BLaER1 treated with 17β-estradiol and CSF1 and Interleukin-3, amounts not matched to agents 10 nM and 100 nM (cell line): ENCODE measurements at regions not wholly inside any gene's neighbourhood (a gene's known extent, or its start where the extent isn't known, plus 50 kb on each side); places are given as distances from the start of the nearest gene placed in this dataset.

Experiments
- H3K27ac ChIP-seq, 11 experiments: shearing (Covaris generic); formaldehyde crosslinking; 2 replicates each; pipeline ENCODE4 v1.8.1; 2022
- H3K27me3 ChIP-seq, 11 experiments: shearing (Covaris generic); formaldehyde crosslinking; 2 replicates each; pipeline ENCODE4 v1.8.1; 2022
- H3K36me3 ChIP-seq, 11 experiments: shearing (Covaris generic); formaldehyde crosslinking; 2 replicates each; pipeline ENCODE4 v1.8.1; 2022
- H3K4me1 ChIP-seq, 10 experiments: shearing (Covaris generic); formaldehyde crosslinking; 2 replicates each; pipeline ENCODE4 v1.8.1; 2022
- H3K4me2 ChIP-seq, 11 experiments: shearing (Covaris generic); formaldehyde crosslinking; 2 replicates each; pipeline ENCODE4 v1.8.1; 2022
- H3K4me3 ChIP-seq, 10 experiments: shearing (Covaris generic); formaldehyde crosslinking; 2 replicates each; pipeline ENCODE4 v1.8.1; 2022
- H3K9ac ChIP-seq, 11 experiments: shearing (Covaris generic); formaldehyde crosslinking; 2 replicates each; pipeline ENCODE4 v1.8.1; 2022
- H3K9me3 ChIP-seq, 11 experiments: shearing (Covaris generic); formaldehyde crosslinking; replicated peaks in 1 of 11; 2 replicates each; pipeline ENCODE4 v1.8.1; 2022
- H4K20me1 ChIP-seq, 11 experiments: shearing (Covaris generic); formaldehyde crosslinking; 2 replicates each; pipeline ENCODE4 v1.8.1; 2022
- Cebpa-rat ChIP-seq, 11 experiments: shearing (Covaris generic); IDR thresholded peaks; 2 replicates each; pipeline ENCODE4 v1.8.1; 2022

GRCh38 chr3:178458313-178459037, 77.8 kb upstream of the KCNMB2 start:
- peaks cover 0 to 6% (median 0%) of the 10 kb centered on the region in 11 experiments; a peak in 2 of 22 replicates for H3K9me3 ChIP-seq
- H3K27me3 ChIP-seq, result no peaks in the 10 kb centered on the region

GRCh38 chr3:178459038-178459410, 77.2 kb upstream of the KCNMB2 start:
- Histone ChIP-seq H3K4me1 (no peaks in the 10 kb centered on the region), H3K36me3 (no peaks in the 10 kb centered on the region), H4K20me1 (no peaks in the 10 kb centered on the region), H3K4me3 (no peak overlapping the region), H3K27ac (no peak overlapping the region), H3K27me3 (no peaks in the 10 kb centered on the region), H3K9ac (no peak overlapping the region), H3K4me2 (no peak overlapping the region), H3K9me3 (peaks cover 0 to 6% (median 0%) of the 10 kb centered on the region in 11 experiments; a peak in 2 of 22 replicates)
- no peak for TF ChIP-seq Cebpa-rat (IDR thresholded peaks at IDR 0.05)

More at GRCh38 chr3:178458313-178459037, 77.8 kb upstream of the KCNMB2 start:
- no peak overlapping the region for H3K27ac ChIP-seq
- TF ChIP-seq Cebpa-rat (IDR thresholded peaks at IDR 0.05), result no peak
- no peaks in the 10 kb centered on the region for H3K4me1 ChIP-seq
- H3K4me3 ChIP-seq, result no peak overlapping the region
- H3K36me3 ChIP-seq, result no peaks in the 10 kb centered on the region
- no peaks in the 10 kb centered on the region for H4K20me1 ChIP-seq
- H3K4me2 ChIP-seq, result no peak overlapping the region
- H3K9ac ChIP-seq, result no peak overlapping the region

GRCh38 chr3:178465260-178466180, 70.7 kb upstream of the KCNMB2 start:
- no peak overlapping the region for H3K4me2 ChIP-seq
- H3K9me3 ChIP-seq, result peaks cover 0 to 6% (median 0%) of the 10 kb centered on the region in 11 experiments; a peak in 2 of 22 replicates
- no peaks in the 10 kb centered on the region for H3K27me3 ChIP-seq
- H3K4me1 ChIP-seq, result 0 out of 20 replicates have a peak, but pooled peaks cover 0 to 6% (median 0%) of the 10 kb centered on the region in 10 experiments
- H3K36me3 ChIP-seq, result no peaks in the 10 kb centered on the region
- H4K20me1 ChIP-seq, result no peaks in the 10 kb centered on the region
- H3K27ac ChIP-seq, result no peak overlapping the region
- no peak overlapping the region for H3K9ac ChIP-seq
- no peak for TF ChIP-seq Cebpa-rat (IDR thresholded peaks at IDR 0.05)
- H3K4me3 ChIP-seq, result no peak overlapping the region

DNA sequence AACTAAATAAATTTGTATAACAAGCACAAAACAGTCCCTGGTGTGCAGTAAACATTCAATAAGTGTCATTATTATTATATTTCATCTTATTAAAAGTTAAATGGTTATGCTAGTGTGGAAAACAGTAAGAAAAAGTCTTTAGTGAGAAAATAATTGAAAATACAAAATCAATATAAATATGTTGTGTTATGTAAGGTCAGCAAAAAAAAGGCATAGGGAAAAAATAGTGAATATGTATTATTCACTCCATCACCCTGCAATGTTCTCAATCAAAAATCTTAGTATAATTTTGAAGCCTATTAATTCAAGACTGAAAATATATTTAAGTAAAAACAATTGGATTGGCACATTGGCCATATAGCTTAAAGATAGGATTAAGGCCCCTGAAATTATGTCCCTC, 63.3 kb upstream of the KCNMB2 start:
- Histone ChIP-seq H3K9me3 (no peaks in the 10 kb centered on the region), H4K20me1 (no peaks in the 10 kb centered on the region), H3K36me3 (no peaks in the 10 kb centered on the region), H3K9ac (no peak overlapping the region), H3K27me3 (no peaks in the 10 kb centered on the region), H3K4me2 (no peak overlapping the region), H3K4me1 (no peaks in the 10 kb centered on the region), H3K27ac (no peak overlapping the region), H3K4me3 (no peak overlapping the region)
- no peak for TF ChIP-seq Cebpa-rat (IDR thresholded peaks at IDR 0.05)

DNA sequence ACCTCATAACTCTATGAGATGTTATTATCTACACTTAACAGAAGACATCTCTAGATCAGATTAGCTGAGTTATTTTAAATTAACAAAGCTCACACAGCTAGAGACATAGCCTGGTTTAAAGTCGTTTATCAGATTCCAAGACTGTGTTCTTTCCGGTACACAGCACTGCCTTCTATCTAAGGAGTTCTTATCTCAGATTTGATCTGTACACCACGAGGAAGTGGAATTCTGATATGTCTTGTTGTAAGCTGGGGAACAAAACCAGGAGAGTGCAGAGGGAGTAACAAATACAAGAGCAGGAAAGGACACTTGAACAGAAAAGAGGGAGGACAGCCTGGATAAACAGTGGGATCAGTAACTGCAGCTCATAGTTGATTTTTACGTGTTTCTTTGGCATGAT, 61.7 kb upstream of the KCNMB2 start:
- Histone ChIP-seq H3K27ac (no peak overlapping the region), H3K36me3 (no peaks in the 10 kb centered on the region), H4K20me1 (no peaks in the 10 kb centered on the region), H3K27me3 (no peaks in the 10 kb centered on the region), H3K4me3 (no peak overlapping the region), H3K4me1 (no peaks in the 10 kb centered on the region), H3K9ac (no peak overlapping the region), H3K4me2 (no peak overlapping the region), H3K9me3 (no peaks in the 10 kb centered on the region)
- TF ChIP-seq Cebpa-rat (IDR thresholded peaks at IDR 0.05), result no peak

GRCh38 chr3:178475062-178475461, 61.2 kb upstream of the KCNMB2 start:
- no peak overlapping the region for H3K4me3 ChIP-seq
- H3K36me3 ChIP-seq, result no peaks in the 10 kb centered on the region
- H3K9me3 ChIP-seq, result no peaks in the 10 kb centered on the region
- TF ChIP-seq Cebpa-rat (IDR thresholded peaks at IDR 0.05), result no peak
- no peaks in the 10 kb centered on the region for H4K20me1 ChIP-seq
- H3K4me1 ChIP-seq, result no peaks in the 10 kb centered on the region
- no peak overlapping the region for H3K4me2 ChIP-seq
- H3K27ac ChIP-seq, result no peak overlapping the region
- H3K27me3 ChIP-seq, result no peaks in the 10 kb centered on the region
- H3K9ac ChIP-seq, result no peak overlapping the region

DNA sequence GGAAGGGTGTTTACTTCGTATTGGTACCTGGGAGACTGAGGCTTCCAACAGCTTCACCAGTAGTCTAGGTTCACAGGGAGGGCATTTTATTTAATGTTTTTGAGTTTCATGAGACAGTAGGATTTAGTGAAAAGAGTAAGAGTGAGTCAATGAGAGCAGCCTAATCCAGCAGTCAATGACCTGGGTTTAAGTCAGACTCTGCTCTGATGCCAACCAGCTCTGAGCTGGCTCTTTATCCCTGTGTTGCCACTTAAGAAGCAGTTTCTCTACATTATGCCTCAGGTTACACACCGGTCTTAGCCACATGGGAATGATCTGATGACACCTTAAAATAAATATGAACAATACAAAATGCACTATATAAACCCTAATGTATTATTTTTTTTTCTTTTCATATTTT, 59.4 kb upstream of the KCNMB2 start:
- no peak overlapping the region for H3K27ac ChIP-seq
- H3K36me3 ChIP-seq, result no peaks in the 10 kb centered on the region
- H3K4me1 ChIP-seq, result peaks cover 0 to 6% (median 0%) of the 10 kb centered on the region in 10 experiments; a peak in 1 of 20 replicates
- no peaks in the 10 kb centered on the region for H3K27me3 ChIP-seq
- H3K9me3 ChIP-seq, result no peaks in the 10 kb centered on the region
- H3K9ac ChIP-seq, result no peak overlapping the region
- no peak for TF ChIP-seq Cebpa-rat (IDR thresholded peaks at IDR 0.05)
- H3K4me2 ChIP-seq, result no peak overlapping the region
- H3K4me3 ChIP-seq, result no peak overlapping the region
- H4K20me1 ChIP-seq, result no peaks in the 10 kb centered on the region

GRCh38 chr3:178479446-178479845, 56.8 kb upstream of the KCNMB2 start:
- Histone ChIP-seq H4K20me1 (no peaks in the 10 kb centered on the region), H3K27me3 (no peaks in the 10 kb centered on the region), H3K9ac (no peak overlapping the region), H3K4me2 (no peak overlapping the region), H3K36me3 (no peaks in the 10 kb centered on the region), H3K27ac (no peak overlapping the region), H3K4me3 (no peak overlapping the region), H3K4me1 (peaks cover 0 to 10% (median 0%) of the 10 kb centered on the region in 10 experiments; a peak in 1 of 20 replicates), H3K9me3 (no peaks in the 10 kb centered on the region)
- no peak for TF ChIP-seq Cebpa-rat (IDR thresholded peaks at IDR 0.05)

GRCh38 chr3:178479860-178480259, 56.4 kb upstream of the KCNMB2 start:
- Histone ChIP-seq H3K4me2 (no peak overlapping the region), H3K27ac (no peak overlapping the region), H3K9me3 (no peaks in the 10 kb centered on the region), H3K4me3 (no peak overlapping the region), H3K9ac (no peak overlapping the region), H3K27me3 (no peaks in the 10 kb centered on the region), H3K4me1 (peaks cover 0 to 10% (median 0%) of the 10 kb centered on the region in 10 experiments; a peak in 1 of 20 replicates), H3K36me3 (no peaks in the 10 kb centered on the region), H4K20me1 (no peaks in the 10 kb centered on the region)
- no peak for TF ChIP-seq Cebpa-rat (IDR thresholded peaks at IDR 0.05)
